HepG2 (cell line): ENCODE measurements at regions not wholly inside any gene's neighbourhood (a gene's known extent, or its start where the extent isn't known, plus 50 kb on each side); places are given as distances from the start of the nearest gene placed in this dataset.

Experiments used
- ATAC-seq: fragments of 200-7000 bp; cut with Tn5 transposase; 3 replicates; pipeline ENCODE4 v1.9.1; 2020; ENCODE audit warnings: mild to moderate bottlenecking, moderate library complexity
- BruUV-seq: library from RNA; stranded (reverse); fragments of 400-500 nt; replicated peaks from 2 replicates; lab custom pipeline; 2021; lab: Mats Ljungman, UMichigan
- CTCF ChIA-PET: fragments of 300-600 bp; formaldehyde crosslinking; extraction: SDS; loops from one replicate; lab custom pipeline; 2021; ENCODE audit warnings: low total read pairs, inconsistent platforms, low intra/inter-chr PET ratio; lab: Yijun Ruan, JAX
- POLR2A ChIA-PET: fragments of 350-600 bp; sonication (Branson Sonifier 250); formaldehyde crosslinking; loops from one replicate; lab custom pipeline; 2020; ENCODE audit warnings: antibody characterized with exemption, inconsistent platforms; lab: Yijun Ruan, JAX
- DNase-seq: peaks from one replicate; pipeline ENCODE4 v3.0.0-alpha.2; 2015; ENCODE audit warnings: low spot score
- FAIRE-seq: peaks from 3 replicates; lab custom pipeline; 2011; peaks lifted over from hg19 to GRCh38; lab: Jason Lieb, UNC
- H2AFZ ChIP-seq: one replicate; pipeline ENCODE4 v1.6.1; 2011; ENCODE audit warnings: low read length, inconsistent platforms
- H3K27ac ChIP-seq: fragments of 300-600 bp; 3 replicates; pipeline ENCODE4 v1.8.0; 2011; ENCODE audit warnings: mixed run types, mild to moderate bottlenecking, mixed read lengths, low read length, inconsistent platforms; ENCODE audit not compliant: insufficient read depth; ENCODE audit errors: extremely low read length
- H3K27me3 ChIP-seq, 2 experiments: fragments of 200-600 bp in 1 of 2; 2 replicates in 1 of 2; 3 replicates in 1 of 2; pipeline versions ENCODE4 v1.6.0 to v1.8.0; 2011; ENCODE audit warnings: low read length in 2 of 2, mild to moderate bottlenecking in 2 of 2, moderate library complexity in 2 of 2, inconsistent platforms in 1 of 2; ENCODE audit not compliant: insufficient read depth in 2 of 2, control insufficient read depth in 1 of 2
- H3K36me3 ChIP-seq, 2 experiments: fragments of 200-600 bp in 1 of 2; replicated peaks in 1 of 2; 2 replicates in 1 of 2; 3 replicates in 1 of 2; pipeline versions ENCODE4 v1.5.1 to v1.8.0; 2011; ENCODE audit warnings: low read length in 2 of 2, inconsistent platforms in 1 of 2; ENCODE audit not compliant: insufficient read depth in 2 of 2, control insufficient read depth in 1 of 2
- H3K4me1 ChIP-seq: 2 replicates; pipeline ENCODE4 v1.5.1; 2012; ENCODE audit warnings: low read length, inconsistent platforms; ENCODE audit not compliant: insufficient read depth
- H3K4me2 ChIP-seq: 2 replicates; pipeline ENCODE4 v1.6.0; 2011; ENCODE audit warnings: low read depth, low read length, inconsistent platforms
- H3K4me3 ChIP-seq, 3 experiments: fragments of 200-600 bp in 1 of 3; sonication (generic), shearing (Covaris generic) in 1 of 3; replicated peaks in 1 of 3; 2 replicates each; pipeline ENCODE4 v1.5.1; 2011 to 2016; ENCODE audit warnings: low read length in 3 of 3, inconsistent platforms in 2 of 3, low read depth in 2 of 3, mild to moderate bottlenecking in 2 of 3, control low read depth in 1 of 3, mixed read lengths in 1 of 3; ENCODE audit not compliant: insufficient read depth in 1 of 3
- H3K79me2 ChIP-seq: one replicate; pipeline ENCODE4 v1.6.1; 2011; ENCODE audit warnings: low read length, inconsistent platforms; ENCODE audit not compliant: insufficient read depth
- H3K9ac ChIP-seq: 2 replicates; pipeline ENCODE4 v1.6.0; 2011; ENCODE audit warnings: mild to moderate bottlenecking, low read depth, low read length, inconsistent platforms; ENCODE audit not compliant: insufficient read depth
- H3K9me3 ChIP-seq: 2 replicates; pipeline ENCODE4 v1.5.1; 2012; ENCODE audit warnings: mild to moderate bottlenecking, low read length
- H4K20me1 ChIP-seq: 2 replicates; pipeline ENCODE4 v1.6.0; 2011; ENCODE audit warnings: inconsistent platforms, mild to moderate bottlenecking, low read length, moderate library complexity; ENCODE audit not compliant: insufficient read depth
- ARNT ChIP-seq: fragments of 450-650 bp; IDR thresholded peaks from 2 replicates; pipeline ENCODE4 v1.6.1; 2017
- CEBPG ChIP-seq: IDR thresholded peaks from 2 replicates; pipeline ENCODE4 v1.6.1; 2016
- CREB3 ChIP-seq: sonication (generic); formaldehyde crosslinking; IDR thresholded peaks from 2 replicates; pipeline ENCODE4 v1.5.0; 2020; ENCODE audit warnings: missing genetic modification reagents
- FOSL2 ChIP-seq: sonication (generic); formaldehyde crosslinking; IDR thresholded peaks from 2 replicates; pipeline ENCODE4 v1.4.0; 2020; ENCODE audit warnings: missing genetic modification reagents
- FOXA3 ChIP-seq: IDR thresholded peaks from 2 replicates; pipeline ENCODE4 v1.6.1; 2016; ENCODE audit warnings: missing genetic modification reagents, missing compliant biosample characterization
- KDM4B ChIP-seq: sonication (generic); formaldehyde crosslinking; IDR thresholded peaks from 2 replicates; pipeline ENCODE4 v1.4.0; 2020; ENCODE audit warnings: missing genetic modification reagents
- NFYC ChIP-seq: IDR thresholded peaks from 2 replicates; pipeline ENCODE4 v1.6.1; 2016; ENCODE audit warnings: missing genetic modification reagents, missing compliant biosample characterization
- TIGD3 ChIP-seq: sonication (generic); formaldehyde crosslinking; IDR thresholded peaks from 2 replicates; pipeline ENCODE4 v1.5.1; 2020; ENCODE audit warnings: mild to moderate bottlenecking, missing genetic modification reagents, borderline replicate concordance
- ZNF503 ChIP-seq: sonication (generic); formaldehyde crosslinking; IDR thresholded peaks from 2 replicates; pipeline ENCODE4 v1.4.0; 2020; ENCODE audit warnings: missing genetic modification reagents
- WGBS: methylation state at CpG from one replicate; pipeline ENCODE4 v1.1.6; 2017; ENCODE audit warnings: low lambda C conversion rate; 5-methylcytosine and 5-hydroxymethylcytosine counted together
- in situ Hi-C: cut with HindIII; loops from 2 replicates; pipeline ENCODE4 v1.10.0; 2017; ENCODE audit warnings: low pct_unique_long_range_greater_than_20kb; ENCODE audit not compliant: extremely low pct_ligation_motif_present
- intact Hi-C: fragments of 100-400 bp; cut with micrococcal nuclease; formaldehyde crosslinking; loops from one replicate; pipeline ENCODE4 v1.10.0; 2022; ENCODE audit not compliant: unreplicated experiment
- TF ChIP-seq, protein P1 (sequence below): sonication (generic); formaldehyde crosslinking; IDR thresholded peaks from 2 replicates; pipeline ENCODE4 v1.5.1; 2020; ENCODE audit warnings: mild to moderate bottlenecking, moderate library complexity, missing genetic modification reagents

- intact Hi-C loops (no loop called here), in situ Hi-C loops (no loop called here)
- Histone ChIP-seq H3K27ac (no peak overlapping the region), H4K20me1 (no peaks in the 10 kb centered on the region), H3K4me3 (no peak overlapping the region), H3K4me2 (no peak overlapping the region), H3K9me3 (no peaks in the 10 kb centered on the region)
- no peak for DNase-seq
- CTCF ChIA-PET = no interaction called here
- TF ChIP-seq NFYC (CRISPR knock-in tag) (no peak), TIGD3 (CRISPR knock-in tag) (no peak), FOSL2 (CRISPR knock-in tag) (peak; percentile 53; the same call in 1 of the 2 replicates), ZNF503 (CRISPR knock-in tag) (no peak), CREB3 (CRISPR knock-in tag) (no peak), KDM4B (CRISPR knock-in tag) (no peak), CEBPG (CRISPR knock-in tag) (no peak), FOXA3 (CRISPR knock-in tag) (peak; percentile 59; the same call in 1 of the 2 replicates), ARNT (no peak)
- TF ChIP-seq, protein P1, sequence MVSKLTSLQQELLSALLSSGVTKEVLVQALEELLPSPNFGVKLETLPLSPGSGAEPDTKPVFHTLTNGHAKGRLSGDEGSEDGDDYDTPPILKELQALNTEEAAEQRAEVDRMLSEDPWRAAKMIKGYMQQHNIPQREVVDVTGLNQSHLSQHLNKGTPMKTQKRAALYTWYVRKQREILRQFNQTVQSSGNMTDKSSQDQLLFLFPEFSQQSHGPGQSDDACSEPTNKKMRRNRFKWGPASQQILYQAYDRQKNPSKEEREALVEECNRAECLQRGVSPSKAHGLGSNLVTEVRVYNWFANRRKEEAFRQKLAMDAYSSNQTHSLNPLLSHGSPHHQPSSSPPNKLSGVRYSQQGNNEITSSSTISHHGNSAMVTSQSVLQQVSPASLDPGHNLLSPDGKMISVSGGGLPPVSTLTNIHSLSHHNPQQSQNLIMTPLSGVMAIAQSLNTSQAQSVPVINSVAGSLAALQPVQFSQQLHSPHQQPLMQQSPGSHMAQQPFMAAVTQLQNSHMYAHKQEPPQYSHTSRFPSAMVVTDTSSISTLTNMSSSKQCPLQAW = no peak
- TF ChIP-seq, all 625 proteins: peak for 2
- FAIRE-seq (no peak), ATAC-seq (no peak; the same call in 2 of the 3 replicates)
- Histone ChIP-seq H3K4me1 (peaks cover 57% of the 10 kb centered on the region), H3K27me3 (no peaks in the 10 kb centered on the region), H3K9ac (no peak overlapping the region), H3K36me3 (no peaks in the 10 kb centered on the region), H3K79me2 (no peaks in the 10 kb centered on the region), H2AFZ (no peak overlapping the region)
- WGBS = 48% methylated on average over 2 of the region's 2 CpGs
- no TSS peak for BruUV-seq
- POLR2A ChIA-PET = no interaction called here
These were observed 390.3 kb downstream of the ANXA1 start for GRCh38 chr9:73541923-73542322.
